ENCODE measurements at regions not wholly inside any gene's neighbourhood (a gene's known extent, or its start where the extent isn't known, plus 50 kb on each side); places are given as distances from the start of the nearest gene placed in this dataset.

GRCh38 chr20:62527781-62528180, 52.0 kb upstream of the GATA5 start:
- DNase-seq (ENCODE audit: unreplicated experiment) = no peak
- BruUV-seq (replicated peaks) = no TSS peak
- no peak overlapping the region for H3K27ac Mint-ChIP-seq (ENCODE audit: low read depth, unreplicated experiment)
- ChIA-PET POLR2A (no interaction called here), CTCF (no interaction called here)
- peaks cover 21% of the 10 kb centered on the region for H3K27me3 Mint-ChIP-seq (ENCODE audit: insufficient read depth, unreplicated experiment)
- H3K4me3 Mint-ChIP-seq (ENCODE audit: unreplicated experiment) = no peak overlapping the region
- no peaks in the 10 kb centered on the region for H3K4me1 Mint-ChIP-seq (ENCODE audit: insufficient read depth, unreplicated experiment)
- TF ChIP-seq CTCF (IDR thresholded peaks at IDR 0.05; ENCODE audit: unreplicated experiment) = no peak
- H3K36me3 Mint-ChIP-seq (ENCODE audit: insufficient read depth, unreplicated experiment) = no peaks in the 10 kb centered on the region
- no peaks in the 10 kb centered on the region for H3K9me3 Mint-ChIP-seq (ENCODE audit: unreplicated experiment)
- intact Hi-C loops (cut with micrococcal nuclease) = no loop called here

GRCh38 chr20:62528983-62529891, 53.4 kb upstream of the GATA5 start:
- no TSS peak for BruUV-seq (replicated peaks)

DNA sequence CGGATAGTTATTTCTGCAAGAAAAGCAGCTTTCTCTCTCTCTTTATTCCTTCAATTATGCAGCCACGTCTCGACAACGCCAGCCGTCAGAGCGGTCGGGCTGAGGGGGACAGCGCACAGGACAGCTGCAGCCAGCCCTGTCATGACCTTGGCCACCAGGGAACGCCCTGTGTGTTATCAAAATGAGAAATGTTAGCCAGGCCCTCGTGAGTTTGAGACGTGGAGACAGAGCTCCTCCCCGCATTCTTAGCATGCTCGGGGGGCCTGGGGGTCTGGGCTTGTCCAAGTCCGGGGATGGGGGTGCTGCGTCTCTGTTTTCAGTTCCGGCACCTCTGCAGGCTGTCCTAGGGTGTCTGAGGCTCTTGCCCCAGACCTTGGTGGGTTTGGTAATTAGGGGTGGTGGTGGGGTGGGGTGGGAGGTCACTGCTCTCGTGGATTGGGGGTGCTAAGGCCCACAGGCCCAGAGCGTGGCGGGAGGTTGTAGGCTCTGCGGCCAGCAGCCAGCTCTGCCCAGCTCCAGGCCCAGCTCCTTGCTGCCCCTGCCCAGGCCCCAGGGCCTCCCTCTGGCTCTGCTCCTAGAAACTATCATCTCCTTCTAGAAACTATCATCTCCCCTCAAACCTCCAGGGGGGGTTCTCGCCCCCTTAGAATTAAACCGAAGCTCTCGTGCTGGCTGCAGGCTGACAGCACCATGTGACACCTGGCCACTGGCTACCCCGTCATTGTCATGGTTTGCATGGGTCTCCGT, 54.3 kb upstream of the GATA5 start:
- POLR2A ChIA-PET = interaction anchor here (0.6 kb wide), 1 partner anchor 138 kb away, joined by 3 read pairs; no protein-coding TSS in a partner anchor
- H3K27me3 Mint-ChIP-seq (ENCODE audit: insufficient read depth, unreplicated experiment) = peaks cover 11% of the 10 kb centered on the region
- BruUV-seq (replicated peaks) = no TSS peak

More at GRCh38 chr20:62528983-62529891, 53.4 kb upstream of the GATA5 start:
- Mint-ChIP-seq H3K27me3 (ENCODE audit: insufficient read depth, unreplicated experiment) (peaks cover 11% of the 10 kb centered on the region), H3K36me3 (ENCODE audit: insufficient read depth, unreplicated experiment) (no peaks in the 10 kb centered on the region), H3K27ac (ENCODE audit: low read depth, unreplicated experiment) (no peak overlapping the region), H3K9me3 (ENCODE audit: unreplicated experiment) (no peaks in the 10 kb centered on the region), H3K4me3 (ENCODE audit: unreplicated experiment) (no peak overlapping the region), H3K4me1 (ENCODE audit: insufficient read depth, unreplicated experiment) (no peaks in the 10 kb centered on the region)
- POLR2A ChIA-PET = interaction anchor here (0.6 kb wide), 1 partner anchor 138 kb away, joined by 3 read pairs; no protein-coding TSS in a partner anchor
- no peak for TF ChIP-seq CTCF (IDR thresholded peaks at IDR 0.05; ENCODE audit: unreplicated experiment)
- CTCF ChIA-PET = interaction anchor here (0.9 kb wide), 1 partner anchor 262 kb away, joined by 5 read pairs; no protein-coding TSS in a partner anchor
- DNase-seq (ENCODE audit: unreplicated experiment) = no peak
- intact Hi-C loops (cut with micrococcal nuclease) = no loop called here

More for the DNA sequence above, 54.3 kb upstream of the GATA5 start:
- DNase-seq (ENCODE audit: unreplicated experiment) = no peak
- CTCF ChIA-PET = no interaction called here
- H3K27ac Mint-ChIP-seq (ENCODE audit: low read depth, unreplicated experiment) = no peak overlapping the region
- intact Hi-C loops (cut with micrococcal nuclease) = no loop called here
- H3K36me3 Mint-ChIP-seq (ENCODE audit: insufficient read depth, unreplicated experiment) = no peaks in the 10 kb centered on the region
- no peaks in the 10 kb centered on the region for H3K4me1 Mint-ChIP-seq (ENCODE audit: insufficient read depth, unreplicated experiment)
- no peak overlapping the region for H3K4me3 Mint-ChIP-seq (ENCODE audit: unreplicated experiment)
- H3K9me3 Mint-ChIP-seq (ENCODE audit: unreplicated experiment) = no peaks in the 10 kb centered on the region
- no peak for TF ChIP-seq CTCF (IDR thresholded peaks at IDR 0.05; ENCODE audit: unreplicated experiment)
